22Rv1 (cell line): ENCODE measurements at regions not wholly inside any gene's neighbourhood (a gene's known extent, or its start where the extent isn't known, plus 50 kb on each side); places are given as distances from the start of the nearest gene placed in this dataset.

Experiments used
- ZFX ChIP-seq: fragments of 450-650 bp; IDR thresholded peaks from 2 replicates; pipeline ENCODE4 v1.6.1; 2017; ENCODE audit warnings: antibody characterized with exemption, borderline replicate concordance
- TF ChIP-seq, protein P1 (sequence below): fragments of 450-650 bp; IDR thresholded peaks from 2 replicates; pipeline ENCODE4 v1.5.1; 2017; ENCODE audit warnings: mild to moderate bottlenecking

- TF ChIP-seq, protein P1, sequence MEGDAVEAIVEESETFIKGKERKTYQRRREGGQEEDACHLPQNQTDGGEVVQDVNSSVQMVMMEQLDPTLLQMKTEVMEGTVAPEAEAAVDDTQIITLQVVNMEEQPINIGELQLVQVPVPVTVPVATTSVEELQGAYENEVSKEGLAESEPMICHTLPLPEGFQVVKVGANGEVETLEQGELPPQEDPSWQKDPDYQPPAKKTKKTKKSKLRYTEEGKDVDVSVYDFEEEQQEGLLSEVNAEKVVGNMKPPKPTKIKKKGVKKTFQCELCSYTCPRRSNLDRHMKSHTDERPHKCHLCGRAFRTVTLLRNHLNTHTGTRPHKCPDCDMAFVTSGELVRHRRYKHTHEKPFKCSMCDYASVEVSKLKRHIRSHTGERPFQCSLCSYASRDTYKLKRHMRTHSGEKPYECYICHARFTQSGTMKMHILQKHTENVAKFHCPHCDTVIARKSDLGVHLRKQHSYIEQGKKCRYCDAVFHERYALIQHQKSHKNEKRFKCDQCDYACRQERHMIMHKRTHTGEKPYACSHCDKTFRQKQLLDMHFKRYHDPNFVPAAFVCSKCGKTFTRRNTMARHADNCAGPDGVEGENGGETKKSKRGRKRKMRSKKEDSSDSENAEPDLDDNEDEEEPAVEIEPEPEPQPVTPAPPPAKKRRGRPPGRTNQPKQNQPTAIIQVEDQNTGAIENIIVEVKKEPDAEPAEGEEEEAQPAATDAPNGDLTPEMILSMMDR = no peak
- TF ChIP-seq ZFX = no peak
Observed at GRCh38 chr16:5735444-5735843, 637.8 kb upstream of the EEF2KMT start.
